Muscle of leg (tissue), 3 donors: ENCODE measurements at regions not wholly inside any gene's neighbourhood (a gene's known extent, or its start where the extent isn't known, plus 50 kb on each side); places are given as distances from the start of the nearest gene placed in this dataset.
A peak's percentile ranks its signal among the peaks of the same experiment; 100 is the strongest.
"Not testable (repeated sequence)": the region's sequence is repeated elsewhere in the genome, so short reads cannot be mapped to it uniquely, and the experiment has no call there.

Experiments
- DNase-seq: peaks from one replicate; pipeline ENCODE4 v3.0.0; 2013
- H3K27ac ChIP-seq: one replicate; pipeline ENCODE4 v1.5.1; 2013; ENCODE audit warnings: mild to moderate bottlenecking, low read length, control low read depth
- H3K27me3 ChIP-seq: one replicate; pipeline ENCODE4 v1.6.1; 2013; ENCODE audit warnings: low read length; ENCODE audit not compliant: control insufficient read depth, insufficient read depth
- H3K36me3 ChIP-seq: one replicate; pipeline ENCODE4 v1.6.1; 2013; ENCODE audit warnings: low read length; ENCODE audit not compliant: control insufficient read depth, insufficient read depth
- H3K4me1 ChIP-seq: one replicate; pipeline ENCODE4 v1.6.1; 2013; ENCODE audit warnings: low read length; ENCODE audit not compliant: control insufficient read depth, insufficient read depth
- H3K4me3 ChIP-seq: one replicate; pipeline ENCODE4 v1.5.1; 2013; ENCODE audit warnings: low read length, control low read depth
- H3K9me3 ChIP-seq: replicated peaks from 2 replicates; pipeline ENCODE4 v1.6.1; 2013; ENCODE audit warnings: low read depth, low read length; ENCODE audit not compliant: control insufficient read depth
- WGBS: methylation state at CpG from one replicate; pipeline ENCODE4 v1.1.5; 2013; ENCODE audit warnings: missing lambda C conversion rate; ENCODE audit not compliant: insufficient coverage; 5-methylcytosine and 5-hydroxymethylcytosine counted together

DNA sequence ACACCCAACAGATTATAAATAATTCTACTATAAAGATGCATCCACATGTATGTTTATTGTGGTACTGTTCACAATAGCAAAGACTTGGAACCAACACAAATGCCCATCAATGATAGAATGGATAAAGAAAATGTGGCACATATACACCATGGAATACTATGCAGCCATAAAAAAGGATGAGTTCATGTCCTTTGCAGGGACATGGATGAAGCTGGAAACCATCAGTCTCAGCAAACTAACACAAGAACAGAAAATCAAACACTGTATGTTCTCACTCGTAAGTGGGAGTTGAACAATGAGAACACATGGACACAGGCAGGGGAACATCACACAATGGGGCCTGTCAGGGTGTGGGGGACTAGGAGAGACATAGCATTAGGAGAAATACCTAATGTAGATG, 146.8 kb upstream of the APC start:
- not testable (repeated sequence) for H3K27ac ChIP-seq, H3K36me3 ChIP-seq, H3K9me3 ChIP-seq, DNase-seq, H3K4me1 ChIP-seq, H3K4me3 ChIP-seq, H3K27me3 ChIP-seq
- WGBS: no CpG with 5 or more reads among the region's 1 CpG

DNA sequence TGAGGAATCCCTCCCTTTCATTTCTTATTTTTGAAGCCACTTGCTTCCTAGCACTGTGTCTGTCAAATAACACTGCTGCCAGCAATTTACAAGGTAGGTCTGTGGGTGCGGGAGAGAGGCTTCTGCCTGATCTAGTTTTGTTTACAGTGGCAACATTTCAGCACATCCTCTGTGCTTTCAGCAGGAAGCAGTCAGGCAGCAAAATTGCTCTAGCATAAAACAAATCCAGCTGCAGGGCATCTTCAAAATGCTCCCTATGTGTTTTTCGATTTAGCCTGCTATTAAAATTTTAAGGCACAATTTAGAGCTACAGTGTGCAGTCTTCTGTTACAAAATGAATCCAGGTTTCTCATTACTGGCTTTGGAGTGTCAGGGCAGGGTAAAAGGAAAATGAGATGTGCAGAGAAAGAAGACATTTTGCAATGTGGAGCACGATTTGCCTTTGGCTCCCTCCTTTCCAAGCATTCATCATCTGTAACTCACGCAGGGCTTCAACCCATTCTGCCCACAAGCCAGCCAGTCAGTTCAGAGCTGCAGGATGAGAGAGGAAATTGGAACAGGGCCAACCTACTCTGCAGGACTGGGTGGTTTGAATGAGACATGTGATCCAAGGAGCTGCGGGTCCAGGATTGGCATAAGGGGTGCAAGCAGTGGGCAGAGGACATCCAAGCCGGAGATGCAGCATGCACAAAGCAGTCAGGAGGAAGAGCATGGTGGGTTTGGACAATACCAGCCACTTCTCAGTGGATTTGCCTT, 143.4 kb upstream of the APC start:
- no peak overlapping the region for H3K27ac ChIP-seq
- H3K27me3 ChIP-seq: peaks cover 2% of the 10 kb centered on the region
- peaks cover 2% of the 10 kb centered on the region for H3K4me1 ChIP-seq
- H3K36me3 ChIP-seq: no peaks in the 10 kb centered on the region
- H3K4me3 ChIP-seq: no peak overlapping the region
- no peaks in the 10 kb centered on the region for H3K9me3 ChIP-seq
- WGBS: 66% methylated on average over 3 of the region's 6 CpGs
- DNase-seq: peak; percentile 16

DNA sequence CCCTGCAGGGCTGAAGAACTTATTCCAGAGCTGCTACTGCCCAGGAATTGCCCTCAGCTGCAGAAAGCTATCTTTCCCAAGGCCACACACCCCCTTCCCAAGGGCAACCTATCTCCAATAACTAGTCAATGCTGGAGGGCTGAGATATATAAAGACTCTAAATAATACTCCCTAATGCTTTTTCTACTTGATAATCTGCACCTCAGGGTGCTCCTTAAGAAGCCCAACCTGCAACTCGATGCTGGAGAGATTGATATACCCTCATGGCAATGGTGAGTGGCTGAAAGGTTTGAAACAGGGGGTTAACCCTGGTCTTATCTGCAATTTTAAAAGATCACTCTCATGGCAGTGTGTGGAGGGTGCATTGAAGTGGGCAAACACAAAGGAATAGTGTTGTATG, 142.7 kb upstream of the APC start:
- no peak overlapping the region for H3K4me3 ChIP-seq
- no peak for DNase-seq
- no CpG with 5 or more reads among the region's 1 CpG for WGBS
- H3K36me3 ChIP-seq: no peaks in the 10 kb centered on the region
- peaks cover 2% of the 10 kb centered on the region for H3K4me1 ChIP-seq
- no peaks in the 10 kb centered on the region for H3K9me3 ChIP-seq
- H3K27ac ChIP-seq: no peak overlapping the region
- peaks cover 2% of the 10 kb centered on the region for H3K27me3 ChIP-seq

DNA sequence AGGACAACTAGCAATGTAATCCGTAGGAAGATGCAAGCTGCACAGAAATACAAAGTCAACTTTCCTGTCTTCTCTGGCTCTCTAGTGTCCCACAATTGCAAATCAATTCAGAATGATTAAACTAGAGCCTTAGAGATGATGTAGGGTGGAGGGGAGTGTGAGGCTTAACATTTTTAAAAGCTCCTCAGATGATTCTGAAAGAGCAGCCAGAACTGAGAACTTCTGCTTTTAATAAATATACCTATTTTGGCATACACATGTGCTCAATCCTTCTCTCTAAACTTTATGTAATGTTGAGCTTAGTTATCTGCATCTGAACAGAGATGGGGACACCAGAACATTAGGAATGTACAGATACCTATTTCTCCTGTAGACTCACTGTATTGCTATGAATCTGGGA, 139.9 kb upstream of the APC start:
- Histone ChIP-seq H3K4me1 (peaks cover 2% of the 10 kb centered on the region), H3K9me3 (no peaks in the 10 kb centered on the region), H3K27me3 (peaks cover 2% of the 10 kb centered on the region), H3K36me3 (no peaks in the 10 kb centered on the region), H3K4me3 (no peak overlapping the region), H3K27ac (no peak overlapping the region)
- DNase-seq: no peak
- no CpG with 5 or more reads among the region's 1 CpG for WGBS

DNA sequence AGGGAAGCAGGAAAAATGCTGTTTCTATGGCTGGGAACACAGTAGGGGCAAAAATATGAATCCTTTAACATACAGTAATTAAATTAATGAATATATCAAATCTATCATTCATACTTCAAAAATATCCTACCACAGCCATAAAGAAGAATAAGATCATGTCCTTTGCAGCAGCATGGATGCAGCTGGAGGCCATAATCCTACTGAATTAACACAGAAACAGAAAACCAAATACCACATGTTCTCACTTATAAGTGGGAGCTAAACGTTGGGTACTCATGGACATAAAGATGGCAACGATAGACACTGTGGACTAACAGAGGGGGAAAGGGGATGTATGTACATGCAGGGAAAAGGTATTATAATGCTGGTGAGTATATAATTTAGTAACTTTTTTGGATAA, 137.2 kb upstream of the APC start:
- not testable (repeated sequence) for H3K27me3 ChIP-seq, H3K36me3 ChIP-seq, H3K4me3 ChIP-seq, H3K4me1 ChIP-seq, H3K27ac ChIP-seq, H3K9me3 ChIP-seq, DNase-seq
- WGBS: no CpG with 5 or more reads among the region's 2 CpGs

DNA sequence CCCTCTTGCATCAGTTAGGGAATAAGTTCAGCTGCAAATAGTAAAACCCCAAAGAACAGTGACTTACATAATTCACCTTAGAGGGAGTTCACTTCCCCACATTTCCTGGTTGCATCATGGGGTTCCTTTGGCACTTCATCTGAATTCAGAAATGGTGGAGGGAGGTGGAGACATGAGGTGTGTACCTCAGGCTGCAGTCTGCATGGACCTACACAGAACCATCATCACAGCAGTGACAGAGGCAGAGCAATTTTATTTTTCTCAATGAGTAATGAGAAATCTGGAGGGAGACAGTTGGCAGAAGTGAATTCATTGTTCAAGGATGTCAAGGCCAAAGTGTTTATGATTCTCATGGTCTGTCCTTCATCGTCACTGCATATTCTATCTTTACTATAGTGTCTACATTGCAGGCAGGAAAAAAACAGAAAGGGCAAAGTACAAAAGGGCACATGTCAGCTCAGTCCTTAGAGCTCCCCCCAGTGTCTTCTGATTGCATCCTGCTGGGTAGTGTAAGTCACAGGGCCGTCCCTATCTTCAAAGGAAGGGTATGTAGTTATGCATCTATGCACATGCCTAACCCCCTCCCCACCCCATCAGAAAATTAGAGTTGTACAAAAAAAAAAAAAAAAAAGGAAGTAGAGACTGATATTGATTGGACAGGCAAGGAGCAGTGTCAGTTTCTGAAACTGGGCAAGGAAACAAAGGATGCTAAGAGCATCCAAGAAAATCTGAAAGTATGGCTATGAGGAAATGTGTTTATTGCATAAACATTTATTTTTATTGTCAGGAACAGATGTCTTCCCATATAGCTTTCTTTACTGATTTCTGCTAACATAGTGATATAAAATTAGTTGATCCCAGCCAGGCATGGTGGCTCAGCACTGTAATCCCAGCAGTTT, 132.7 kb upstream of the APC start:
- Histone ChIP-seq H3K27me3 (no peaks in the 10 kb centered on the region), H3K9me3 (no peaks in the 10 kb centered on the region), H3K27ac (no peak overlapping the region), H3K4me3 (no peak overlapping the region), H3K36me3 (no peaks in the 10 kb centered on the region), H3K4me1 (peaks cover 2% of the 10 kb centered on the region)
- peak; percentile 87 for DNase-seq
- WGBS: no CpG with 5 or more reads among the region's 2 CpGs

DNA sequence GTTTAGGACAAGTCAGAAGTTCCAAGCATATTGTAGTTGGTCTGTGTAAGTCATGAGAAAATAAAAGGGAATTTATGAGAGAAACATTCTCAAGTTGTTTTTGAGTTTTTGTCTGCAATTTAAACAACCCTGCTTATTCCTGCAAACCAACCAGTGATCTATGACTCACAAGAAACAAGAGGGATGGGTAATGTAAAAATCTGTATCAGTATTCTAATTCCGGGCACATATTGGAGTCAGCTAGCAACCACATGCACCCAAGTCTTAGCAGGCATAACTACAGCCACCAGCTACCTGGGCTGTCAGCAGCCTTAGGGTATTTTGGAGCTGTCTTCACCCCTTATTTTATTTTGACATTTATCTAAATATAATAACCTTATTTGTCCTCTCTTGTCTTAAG, 128.7 kb upstream of the APC start:
- Histone ChIP-seq H3K4me1 (peaks cover 2% of the 10 kb centered on the region), H3K4me3 (no peak overlapping the region), H3K27ac (no peak overlapping the region), H3K27me3 (no peaks in the 10 kb centered on the region), H3K9me3 (no peaks in the 10 kb centered on the region), H3K36me3 (no peaks in the 10 kb centered on the region)
- no CpG with 5 or more reads among the region's 1 CpG for whole genome bisulfite sequencing
- DNase-seq: no peak

DNA sequence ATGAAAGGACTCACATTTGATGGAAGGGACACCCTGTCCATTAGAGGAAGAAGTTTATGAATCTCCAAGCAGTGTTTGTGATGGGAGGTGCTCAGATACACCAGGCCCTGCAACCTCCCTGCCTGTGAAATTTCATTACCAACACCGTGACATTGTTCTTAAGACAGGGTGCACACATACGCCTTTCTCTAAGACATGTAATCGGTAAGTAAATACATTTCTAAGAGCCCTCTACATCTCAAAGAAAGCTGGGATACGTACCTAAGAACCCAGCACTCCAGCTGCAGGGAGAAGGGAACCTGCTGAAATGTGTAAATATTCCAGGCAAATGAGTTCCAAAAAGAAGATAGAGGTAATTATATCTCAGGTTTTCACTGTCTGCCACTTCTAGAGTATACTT, 125.0 kb upstream of the APC start:
- Histone ChIP-seq H3K9me3 (no peaks in the 10 kb centered on the region), H3K27me3 (no peaks in the 10 kb centered on the region), H3K27ac (no peak overlapping the region), H3K4me3 (no peak overlapping the region), H3K4me1 (peaks cover 5% of the 10 kb centered on the region), H3K36me3 (no peaks in the 10 kb centered on the region)
- WGBS: no CpG with 5 or more reads among the region's 4 CpGs
- no peak for DNase-seq

DNA sequence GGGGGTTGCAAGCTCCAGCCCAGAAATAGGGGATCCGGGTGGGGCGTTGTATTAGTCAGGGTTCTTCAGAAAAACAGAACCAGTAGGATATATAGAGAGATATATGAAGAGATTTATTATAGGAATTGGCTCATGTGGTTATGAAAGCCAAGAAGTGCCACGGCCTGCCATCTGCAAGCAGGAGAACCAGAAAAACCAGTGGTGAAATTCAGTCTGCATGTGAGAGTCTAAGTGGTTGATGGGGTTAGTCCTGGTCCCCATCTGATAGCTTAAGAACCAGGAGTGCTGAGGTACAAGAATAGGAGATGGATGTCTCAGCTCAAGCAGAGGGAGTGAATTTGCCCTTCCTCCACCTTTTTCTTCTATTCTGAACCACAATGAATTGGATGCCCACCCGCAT, 123.4 kb upstream of the APC start:
- DNase-seq: no peak
- WGBS: 88% methylated on average over 2 of the region's 4 CpGs
- no peak overlapping the region for H3K4me3 ChIP-seq
- H3K36me3 ChIP-seq: no peaks in the 10 kb centered on the region
- peaks cover 5% of the 10 kb centered on the region for H3K4me1 ChIP-seq
- H3K9me3 ChIP-seq: no peaks in the 10 kb centered on the region
- H3K27ac ChIP-seq: no peak overlapping the region
- H3K27me3 ChIP-seq: no peaks in the 10 kb centered on the region

DNA sequence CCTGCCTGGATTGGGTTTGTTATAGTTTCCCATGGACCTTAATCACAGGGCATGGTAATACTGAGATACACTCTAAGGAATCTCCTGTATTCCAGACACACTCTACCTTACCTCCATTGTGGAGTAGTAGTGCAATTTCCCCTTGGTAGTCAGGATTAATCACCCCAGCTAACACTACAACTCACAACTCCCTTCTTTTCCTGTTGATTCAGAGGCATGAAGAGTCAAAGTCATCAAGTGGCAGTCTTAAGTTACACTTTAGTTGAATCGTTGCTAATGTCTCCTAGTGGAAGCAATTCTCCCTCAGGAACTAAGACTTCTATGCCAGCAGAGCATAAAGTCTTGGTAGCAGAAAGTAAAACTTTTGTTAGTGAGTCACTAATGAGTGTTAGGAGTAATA, 122.7 kb upstream of the APC start:
- no CpG with 5 or more reads among the region's 1 CpG for WGBS
- Histone ChIP-seq H3K27ac (no peak overlapping the region), H3K27me3 (no peaks in the 10 kb centered on the region), H3K4me1 (peaks cover 5% of the 10 kb centered on the region), H3K4me3 (no peak overlapping the region), H3K9me3 (no peaks in the 10 kb centered on the region), H3K36me3 (no peaks in the 10 kb centered on the region)
- DNase-seq: no peak
